GM12878 (cell line): ENCODE measurements at regions not wholly inside any gene's neighbourhood (a gene's known extent, or its start where the extent isn't known, plus 50 kb on each side); places are given as distances from the start of the nearest gene placed in this dataset.

Experiments used
- ATAC-seq: fragments of 200-7000 bp; cut with Tn5 transposase; 3 replicates; pipeline ENCODE4 v1.9.1; 2020; ENCODE audit warnings: mild to moderate bottlenecking, moderate library complexity
- BruUV-seq: library from RNA; stranded (reverse); fragments of 400-500 nt; replicated peaks from 2 replicates; lab custom pipeline; 2021; lab: Mats Ljungman, UMichigan
- CTCF ChIA-PET: fragments of 300-600 bp; sonication (Branson Sonifier 250); formaldehyde crosslinking; extraction: SDS; loops from one replicate; lab custom pipeline; 2021; ENCODE audit warnings: inconsistent platforms; lab: Yijun Ruan, JAX
- POLR2A ChIA-PET: fragments of 350-600 bp; formaldehyde crosslinking; extraction: SDS; loops from one replicate; lab custom pipeline; 2021; ENCODE audit warnings: inconsistent platforms; lab: Charles Lee
- RAD21 ChIA-PET: fragments of 300-600 bp; sonication (Branson Sonifier 250); formaldehyde crosslinking; loops from one replicate; lab custom pipeline; 2023; ENCODE audit warnings: antibody characterized with exemption; ENCODE audit not compliant: unreplicated experiment; lab: Charles Lee
- SMC1A ChIA-PET: fragments of 300-600 bp; sonication (Branson Sonifier 250); formaldehyde crosslinking; loops from one replicate; lab custom pipeline; 2023; ENCODE audit not compliant: unreplicated experiment, uncharacterized antibody; lab: Charles Lee
- DNase-seq: peaks from one replicate; pipeline ENCODE4 v3.0.0-alpha.2; 2011; ENCODE audit warnings: low read depth, low spot score
- FAIRE-seq: peaks from 3 replicates; lab custom pipeline; 2011; peaks lifted over from hg19 to GRCh38; lab: Jason Lieb, UNC
- H2AFZ ChIP-seq: 2 replicates; pipeline ENCODE4 v1.6.0; 2011; ENCODE audit warnings: low read depth, low read length, control low read depth; ENCODE audit not compliant: control insufficient read depth
- H3K27ac ChIP-seq: 2 replicates; pipeline ENCODE4 v1.5.1; 2011; ENCODE audit warnings: control low read depth; ENCODE audit not compliant: control insufficient read depth, insufficient read depth
- H3K27me3 ChIP-seq, 2 experiments: replicated peaks in 1 of 2; 2 replicates each; pipeline versions ENCODE4 v1.6.0 to v1.6.1; 2011; ENCODE audit warnings: low read length in 1 of 2; ENCODE audit not compliant: control insufficient read depth in 2 of 2, insufficient read depth in 2 of 2
- H3K36me3 ChIP-seq, 2 experiments: 2 replicates each; pipeline ENCODE4 v1.5.1; 2011; ENCODE audit warnings: low read length in 1 of 2; ENCODE audit not compliant: control insufficient read depth in 2 of 2, insufficient read depth in 2 of 2
- H3K4me1 ChIP-seq: 2 replicates; pipeline ENCODE4 v1.6.1; 2011; ENCODE audit warnings: mild to moderate bottlenecking, low read length, moderate library complexity, mixed read lengths; ENCODE audit not compliant: control insufficient read depth, insufficient read depth
- H3K4me2 ChIP-seq: 2 replicates; pipeline ENCODE4 v1.6.0; 2011; ENCODE audit warnings: control low read depth; ENCODE audit not compliant: control insufficient read depth, insufficient read depth
- H3K4me3 ChIP-seq: fragments of 200-600 bp; sonication (generic); 2 replicates; pipeline ENCODE4 v1.5.1; 2016
- H3K79me2 ChIP-seq: 2 replicates; pipeline ENCODE4 v1.6.0; 2011; ENCODE audit warnings: low read length; ENCODE audit not compliant: control insufficient read depth, insufficient read depth
- H3K9ac ChIP-seq: 2 replicates; pipeline ENCODE4 v1.8.0; 2011; ENCODE audit warnings: low read length, control low read depth, mixed read lengths; ENCODE audit not compliant: control insufficient read depth, insufficient read depth
- H3K9me3 ChIP-seq: replicated peaks from 3 replicates; pipeline ENCODE4 v1.5.1; 2011; ENCODE audit warnings: mild to moderate bottlenecking, low read length; ENCODE audit not compliant: control insufficient read depth, insufficient read depth
- H4K20me1 ChIP-seq: 2 replicates; pipeline ENCODE4 v1.6.0; 2011; ENCODE audit not compliant: control insufficient read depth, insufficient read depth
- CBX3 ChIP-seq: fragments of 200-600 bp; sonication (generic); IDR thresholded peaks from 2 replicates; pipeline ENCODE4 v1.6.1; 2016; ENCODE audit warnings: low read depth, borderline replicate concordance
- CBX5 ChIP-seq: sonication (generic); IDR thresholded peaks from 2 replicates; pipeline ENCODE4 v1.6.1; 2016; ENCODE audit warnings: low read depth, moderate library complexity, mild to moderate bottlenecking, inconsistent platforms
- CEBPB ChIP-seq, 2 experiments: fragments of 150-350 bp in 1 of 2; IDR thresholded peaks; 2 replicates each; pipeline ENCODE4 v1.6.1; 2012 to 2014; ENCODE audit warnings: low read depth in 2 of 2, low read length in 2 of 2, borderline replicate concordance in 1 of 2, inconsistent platforms in 1 of 2
- EGR1 ChIP-seq, 2 experiments: IDR thresholded peaks; 1 replicate in 1 of 2; 2 replicates in 1 of 2; pipeline ENCODE4 v1.6.1; 2011 to 2012; ENCODE audit warnings: low read depth in 2 of 2, low read length in 2 of 2, borderline replicate concordance in 1 of 2, mild to moderate bottlenecking in 1 of 2, moderate library complexity in 1 of 2
- ETV6 ChIP-seq, 2 experiments: fragments of 450-650 bp in 1 of 2; IDR thresholded peaks in 1 of 2; conservative IDR thresholded peaks in 1 of 2; 2 replicates each; pipeline ENCODE4 v1.6.1; 2014; ENCODE audit warnings: antibody characterized with exemption in 1 of 2, borderline replicate concordance in 1 of 2, low read depth in 1 of 2, mild to moderate bottlenecking in 1 of 2, moderate library complexity in 1 of 2
- FOXM1 ChIP-seq: IDR thresholded peaks from 2 replicates; pipeline ENCODE4 v1.6.1; 2012; ENCODE audit warnings: low read depth, mild to moderate bottlenecking, inconsistent platforms, low read length, moderate library complexity
- JUNB ChIP-seq: IDR thresholded peaks from 2 replicates; pipeline ENCODE4 v1.6.1; 2016; ENCODE audit warnings: antibody characterized with exemption, mild to moderate bottlenecking
- MTA2 ChIP-seq: fragments of 450-650 bp; IDR thresholded peaks from 2 replicates; pipeline ENCODE4 v1.6.1; 2016; ENCODE audit warnings: low read depth, mild to moderate bottlenecking, moderate library complexity
- MYC ChIP-seq: IDR thresholded peaks from 2 replicates; pipeline ENCODE4 v1.6.1; 2011; ENCODE audit warnings: mild to moderate bottlenecking, low read length, moderate library complexity, inconsistent platforms; ENCODE audit not compliant: insufficient read depth, insufficient replicate concordance, insufficient read length, severe bottlenecking
- ZSCAN29 ChIP-seq: fragments of 450-650 bp; IDR thresholded peaks from 2 replicates; pipeline ENCODE4 v1.6.1; 2017; ENCODE audit warnings: mild to moderate bottlenecking, moderate library complexity
- WGBS: methylation state at CpG from one replicate; pipeline ENCODE4 v1.1.6; 2016; ENCODE audit warnings: low lambda C conversion rate; ENCODE audit not compliant: insufficient replicate concordance, insufficient coverage; ENCODE audit errors: missing lambda C conversion rate; 5-methylcytosine and 5-hydroxymethylcytosine counted together
- in situ Hi-C: fragments of 300-500 bp; cut with MboI; formaldehyde crosslinking; loops from 9 replicates; pipeline ENCODE4 v1.14.3; 2018; ENCODE audit warnings: mixed read lengths
- intact Hi-C: fragments of 100-400 bp; cut with micrococcal nuclease; formaldehyde crosslinking; loops from one replicate; pipeline ENCODE4 v1.14.2; 2022; ENCODE audit not compliant: unreplicated experiment
- TF ChIP-seq, protein P1 (sequence below): IDR thresholded peaks from 2 replicates; pipeline ENCODE4 v1.6.1; 2012; ENCODE audit warnings: improper control_type of control experiment, low read depth, low read length; ENCODE audit not compliant: insufficient replicate concordance
- TF ChIP-seq, protein P2 (sequence below): fragments of 450-650 bp; IDR thresholded peaks from 2 replicates; pipeline ENCODE4 v1.6.1; 2017; ENCODE audit warnings: mild to moderate bottlenecking
- TF ChIP-seq, protein P3 (sequence below): fragments of 150-350 bp; IDR thresholded peaks from 2 replicates; pipeline ENCODE4 v1.6.1; 2014; ENCODE audit warnings: mild to moderate bottlenecking, low read depth, low read length

DNA sequence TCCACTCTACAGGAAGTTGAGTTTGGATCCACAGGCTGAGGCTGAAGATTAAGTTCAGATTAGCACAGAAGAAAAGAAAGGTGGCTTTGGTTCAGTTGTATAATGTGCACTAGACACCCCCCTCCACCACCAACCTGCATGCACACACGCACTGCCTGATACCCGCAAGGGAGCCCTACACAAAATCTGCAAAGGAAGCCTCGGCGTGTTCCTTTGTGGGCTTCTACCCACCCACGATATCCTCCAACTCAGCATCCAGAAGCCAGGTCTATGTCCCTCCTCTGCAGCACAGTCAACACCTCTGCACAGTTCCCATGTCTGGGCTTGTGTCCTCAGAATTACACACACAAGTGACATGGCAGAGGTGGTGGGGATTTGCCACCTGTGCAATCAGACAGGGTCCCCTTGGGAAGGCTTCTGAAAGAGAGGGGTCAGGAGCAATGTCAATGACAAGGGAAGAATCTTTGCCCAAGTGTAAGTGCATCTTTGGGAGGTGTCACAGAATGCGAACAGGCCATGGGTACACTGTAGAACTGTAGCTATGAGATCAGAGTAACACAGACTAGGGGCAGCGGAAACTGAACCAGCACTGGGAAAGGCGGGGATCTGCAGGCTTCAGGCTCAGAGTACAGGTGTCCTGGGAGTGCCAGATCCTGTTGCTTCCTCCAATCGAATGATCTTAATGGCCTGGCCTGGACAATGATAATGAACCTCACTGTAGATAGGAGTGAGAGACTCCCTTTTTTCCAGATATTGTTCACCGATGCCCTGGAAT is 148.6 kb upstream of the ETV3 start (continued):
- TF ChIP-seq, protein P1, sequence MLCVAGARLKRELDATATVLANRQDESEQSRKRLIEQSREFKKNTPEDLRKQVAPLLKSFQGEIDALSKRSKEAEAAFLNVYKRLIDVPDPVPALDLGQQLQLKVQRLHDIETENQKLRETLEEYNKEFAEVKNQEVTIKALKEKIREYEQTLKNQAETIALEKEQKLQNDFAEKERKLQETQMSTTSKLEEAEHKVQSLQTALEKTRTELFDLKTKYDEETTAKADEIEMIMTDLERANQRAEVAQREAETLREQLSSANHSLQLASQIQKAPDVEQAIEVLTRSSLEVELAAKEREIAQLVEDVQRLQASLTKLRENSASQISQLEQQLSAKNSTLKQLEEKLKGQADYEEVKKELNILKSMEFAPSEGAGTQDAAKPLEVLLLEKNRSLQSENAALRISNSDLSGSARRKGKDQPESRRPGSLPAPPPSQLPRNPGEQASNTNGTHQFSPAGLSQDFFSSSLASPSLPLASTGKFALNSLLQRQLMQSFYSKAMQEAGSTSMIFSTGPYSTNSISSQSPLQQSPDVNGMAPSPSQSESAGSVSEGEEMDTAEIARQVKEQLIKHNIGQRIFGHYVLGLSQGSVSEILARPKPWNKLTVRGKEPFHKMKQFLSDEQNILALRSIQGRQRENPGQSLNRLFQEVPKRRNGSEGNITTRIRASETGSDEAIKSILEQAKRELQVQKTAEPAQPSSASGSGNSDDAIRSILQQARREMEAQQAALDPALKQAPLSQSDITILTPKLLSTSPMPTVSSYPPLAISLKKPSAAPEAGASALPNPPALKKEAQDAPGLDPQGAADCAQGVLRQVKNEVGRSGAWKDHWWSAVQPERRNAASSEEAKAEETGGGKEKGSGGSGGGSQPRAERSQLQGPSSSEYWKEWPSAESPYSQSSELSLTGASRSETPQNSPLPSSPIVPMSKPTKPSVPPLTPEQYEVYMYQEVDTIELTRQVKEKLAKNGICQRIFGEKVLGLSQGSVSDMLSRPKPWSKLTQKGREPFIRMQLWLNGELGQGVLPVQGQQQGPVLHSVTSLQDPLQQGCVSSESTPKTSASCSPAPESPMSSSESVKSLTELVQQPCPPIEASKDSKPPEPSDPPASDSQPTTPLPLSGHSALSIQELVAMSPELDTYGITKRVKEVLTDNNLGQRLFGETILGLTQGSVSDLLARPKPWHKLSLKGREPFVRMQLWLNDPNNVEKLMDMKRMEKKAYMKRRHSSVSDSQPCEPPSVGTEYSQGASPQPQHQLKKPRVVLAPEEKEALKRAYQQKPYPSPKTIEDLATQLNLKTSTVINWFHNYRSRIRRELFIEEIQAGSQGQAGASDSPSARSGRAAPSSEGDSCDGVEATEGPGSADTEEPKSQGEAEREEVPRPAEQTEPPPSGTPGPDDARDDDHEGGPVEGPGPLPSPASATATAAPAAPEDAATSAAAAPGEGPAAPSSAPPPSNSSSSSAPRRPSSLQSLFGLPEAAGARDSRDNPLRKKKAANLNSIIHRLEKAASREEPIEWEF, result no peak
- TF ChIP-seq ZSCAN29, result no peak
- no peak for TF ChIP-seq ETV6 (conservative IDR thresholded peaks at IDR 0.05 in 1 of 2, IDR thresholded peaks at IDR 0.05 in 1 of 2; ENCODE audit: borderline replicate concordance in 1 of 2, low read depth in 1 of 2)
- no peak for TF ChIP-seq CBX3
- no peak for TF ChIP-seq JUNB

DNA sequence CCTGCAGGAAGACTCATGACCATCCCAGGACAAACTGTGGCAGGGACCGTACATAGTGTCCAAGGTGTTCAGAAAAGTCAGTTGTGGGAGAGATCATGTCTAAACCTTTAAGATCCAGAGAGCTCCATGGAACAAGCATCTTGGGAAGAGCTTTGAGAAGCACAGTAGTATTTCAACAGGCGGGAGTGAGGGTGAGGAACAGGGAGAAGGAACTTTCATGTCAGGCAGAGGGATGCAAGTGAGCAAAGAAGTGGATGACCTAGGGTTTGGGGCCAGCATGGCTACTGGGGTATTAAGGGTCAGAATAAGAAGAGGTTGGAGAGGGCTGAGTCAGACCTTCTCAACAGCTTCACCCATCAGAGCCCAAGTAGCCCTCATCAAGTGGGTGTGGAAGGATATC is 147.9 kb upstream of the ETV3 start:
- in situ Hi-C loops (no loop called here), intact Hi-C loops (no loop called here)
- no TSS peak for BruUV-seq
- Histone ChIP-seq H4K20me1 (no peaks in the 10 kb centered on the region), H3K4me3 (no peak overlapping the region), H3K27me3 (no peaks in the 10 kb centered on the region; a peak in 2 of 4 replicates), H3K79me2 (no peaks in the 10 kb centered on the region), H3K9ac (no peak overlapping the region), H3K4me1 (no peaks in the 10 kb centered on the region), H3K27ac (no peak overlapping the region), H3K36me3 (no peaks in the 10 kb centered on the region), H2AFZ (no peak overlapping the region), H3K9me3 (no peaks in the 10 kb centered on the region; the same call in 2 of the 3 replicates), H3K4me2 (no peak overlapping the region)
- DNase-seq, result no peak
- ATAC-seq, result no peak
- SMC1A ChIA-PET, result no interaction called here
- RAD21 ChIA-PET, result no interaction called here
- 31% methylated on average over 2 of the region's 2 CpGs for WGBS
- no peak for FAIRE-seq
- POLR2A ChIA-PET, result no interaction called here
- CTCF ChIA-PET, result interaction anchor here (1.1 to 1.2 kb wide), 2 partner anchors 91 to 209 kb away, joined by 3 read pairs; no protein-coding TSS in a partner anchor
- TF ChIP-seq FOXM1 (no peak), CEBPB (IDR thresholded peaks at IDR 0.05; ENCODE audit: borderline replicate concordance in 1 of 2, low read depth in 2 of 2, low read length in 2 of 2) (no peak), CBX5 (no peak), MYC (no peak), MTA2 (no peak), EGR1 (IDR thresholded peaks at IDR 0.05; ENCODE audit: borderline replicate concordance in 1 of 2, low read depth in 2 of 2, low read length in 2 of 2) (no peak)
- TF ChIP-seq, protein P2, sequence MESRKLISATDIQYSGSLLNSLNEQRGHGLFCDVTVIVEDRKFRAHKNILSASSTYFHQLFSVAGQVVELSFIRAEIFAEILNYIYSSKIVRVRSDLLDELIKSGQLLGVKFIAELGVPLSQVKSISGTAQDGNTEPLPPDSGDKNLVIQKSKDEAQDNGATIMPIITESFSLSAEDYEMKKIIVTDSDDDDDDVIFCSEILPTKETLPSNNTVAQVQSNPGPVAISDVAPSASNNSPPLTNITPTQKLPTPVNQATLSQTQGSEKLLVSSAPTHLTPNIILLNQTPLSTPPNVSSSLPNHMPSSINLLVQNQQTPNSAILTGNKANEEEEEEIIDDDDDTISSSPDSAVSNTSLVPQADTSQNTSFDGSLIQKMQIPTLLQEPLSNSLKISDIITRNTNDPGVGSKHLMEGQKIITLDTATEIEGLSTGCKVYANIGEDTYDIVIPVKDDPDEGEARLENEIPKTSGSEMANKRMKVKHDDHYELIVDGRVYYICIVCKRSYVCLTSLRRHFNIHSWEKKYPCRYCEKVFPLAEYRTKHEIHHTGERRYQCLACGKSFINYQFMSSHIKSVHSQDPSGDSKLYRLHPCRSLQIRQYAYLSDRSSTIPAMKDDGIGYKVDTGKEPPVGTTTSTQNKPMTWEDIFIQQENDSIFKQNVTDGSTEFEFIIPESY, result no peak
- TF ChIP-seq, protein P3, sequence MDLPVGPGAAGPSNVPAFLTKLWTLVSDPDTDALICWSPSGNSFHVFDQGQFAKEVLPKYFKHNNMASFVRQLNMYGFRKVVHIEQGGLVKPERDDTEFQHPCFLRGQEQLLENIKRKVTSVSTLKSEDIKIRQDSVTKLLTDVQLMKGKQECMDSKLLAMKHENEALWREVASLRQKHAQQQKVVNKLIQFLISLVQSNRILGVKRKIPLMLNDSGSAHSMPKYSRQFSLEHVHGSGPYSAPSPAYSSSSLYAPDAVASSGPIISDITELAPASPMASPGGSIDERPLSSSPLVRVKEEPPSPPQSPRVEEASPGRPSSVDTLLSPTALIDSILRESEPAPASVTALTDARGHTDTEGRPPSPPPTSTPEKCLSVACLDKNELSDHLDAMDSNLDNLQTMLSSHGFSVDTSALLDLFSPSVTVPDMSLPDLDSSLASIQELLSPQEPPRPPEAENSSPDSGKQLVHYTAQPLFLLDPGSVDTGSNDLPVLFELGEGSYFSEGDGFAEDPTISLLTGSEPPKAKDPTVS, result no peak
